ENCODE measurements at regions not wholly inside any gene's neighbourhood (a gene's known extent, or its start where the extent isn't known, plus 50 kb on each side); places are given as distances from the start of the nearest gene placed in this dataset.

DNA sequence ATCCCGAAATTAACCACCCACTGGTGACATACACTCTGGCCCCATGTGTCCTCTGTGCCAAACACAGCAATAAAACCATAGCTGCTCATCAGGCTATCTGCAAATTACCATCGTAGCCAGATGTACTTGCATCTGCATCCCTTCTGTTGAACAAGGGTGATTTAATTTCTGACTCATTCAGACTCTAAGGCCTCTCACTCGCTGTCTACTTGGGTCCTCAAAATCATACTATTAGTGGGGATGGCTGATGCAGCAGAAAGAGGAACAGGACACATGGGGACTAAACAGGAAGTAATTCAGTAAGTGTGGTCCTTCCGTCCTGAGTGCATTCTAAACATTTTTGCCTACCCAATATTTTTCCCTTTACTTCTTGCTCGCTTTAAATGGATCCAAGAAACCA, 2275.0 kb upstream of the PCDH20 start:
- no peaks in the 10 kb centered on the region for H3K9me1 ChIP-seq (replicated peaks; ENCODE audit: control insufficient read depth, extremely low read depth, insufficient read depth, low read length)
- dilution Hi-C loops (cut with MboI; ENCODE audit: extremely low pct_ligation_motif_present, low sequenced_read_pairs) (no loop called here), intact Hi-C loops (cut with micrococcal nuclease) (no loop called here)
- CTCF ChIA-PET: no interaction called here
- H3K36me3 ChIP-seq (ENCODE audit: control insufficient read depth in 2 of 2, extremely low read depth in 1 of 2, insufficient read depth in 2 of 2, low read length in 2 of 2): no peaks in the 10 kb centered on the region
- H3K9me3 ChIP-seq (replicated peaks; ENCODE audit: control insufficient read depth, insufficient read depth, low read length): no peaks in the 10 kb centered on the region
- H3K79me2 ChIP-seq (ENCODE audit: control insufficient read depth, insufficient read depth, low read length): no peaks in the 10 kb centered on the region
- no peaks in the 10 kb centered on the region for H4K20me1 ChIP-seq (replicated peaks; ENCODE audit: control insufficient read depth, extremely low read depth, insufficient read depth, low read length)
- H2AFZ ChIP-seq (ENCODE audit: low read depth, low read length): no peak overlapping the region
- BruUV-seq (replicated peaks): no TSS peak
- no peak overlapping the region for H3K4me2 ChIP-seq (ENCODE audit: insufficient read depth, low read length)
- H3K27me3 ChIP-seq (ENCODE audit: control insufficient read depth in 2 of 2, insufficient read depth in 2 of 2, low read length in 2 of 2): no peaks in the 10 kb centered on the region
- no peak overlapping the region for H3K4me3 ChIP-seq (replicated peaks in 1 of 3; ENCODE audit: insufficient read depth in 1 of 3, low read depth in 1 of 3, low read length in 3 of 3)
- no peaks in the 10 kb centered on the region for H3K4me1 ChIP-seq (ENCODE audit: control insufficient read depth, extremely low read depth, insufficient read depth, low read length)
- H3K9ac ChIP-seq (replicated peaks; ENCODE audit: extremely low read depth, insufficient read depth, low read length): no peak overlapping the region
- TF ChIP-seq, protein P1, sequence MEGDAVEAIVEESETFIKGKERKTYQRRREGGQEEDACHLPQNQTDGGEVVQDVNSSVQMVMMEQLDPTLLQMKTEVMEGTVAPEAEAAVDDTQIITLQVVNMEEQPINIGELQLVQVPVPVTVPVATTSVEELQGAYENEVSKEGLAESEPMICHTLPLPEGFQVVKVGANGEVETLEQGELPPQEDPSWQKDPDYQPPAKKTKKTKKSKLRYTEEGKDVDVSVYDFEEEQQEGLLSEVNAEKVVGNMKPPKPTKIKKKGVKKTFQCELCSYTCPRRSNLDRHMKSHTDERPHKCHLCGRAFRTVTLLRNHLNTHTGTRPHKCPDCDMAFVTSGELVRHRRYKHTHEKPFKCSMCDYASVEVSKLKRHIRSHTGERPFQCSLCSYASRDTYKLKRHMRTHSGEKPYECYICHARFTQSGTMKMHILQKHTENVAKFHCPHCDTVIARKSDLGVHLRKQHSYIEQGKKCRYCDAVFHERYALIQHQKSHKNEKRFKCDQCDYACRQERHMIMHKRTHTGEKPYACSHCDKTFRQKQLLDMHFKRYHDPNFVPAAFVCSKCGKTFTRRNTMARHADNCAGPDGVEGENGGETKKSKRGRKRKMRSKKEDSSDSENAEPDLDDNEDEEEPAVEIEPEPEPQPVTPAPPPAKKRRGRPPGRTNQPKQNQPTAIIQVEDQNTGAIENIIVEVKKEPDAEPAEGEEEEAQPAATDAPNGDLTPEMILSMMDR (IDR thresholded peaks at IDR 0.05; ENCODE audit: extremely low read depth in 1 of 2, insufficient read depth in 1 of 2, low read depth in 1 of 2, low read length in 2 of 2): no peak
- TF ChIP-seq GATA2 (IDR thresholded peaks at IDR 0.05; ENCODE audit: insufficient read depth, insufficient read length, low read depth, low read length) (no peak), FOS (IDR thresholded peaks at IDR 0.05; ENCODE audit: borderline replicate concordance, insufficient read depth, low read length) (no peak), JUN (IDR thresholded peaks at IDR 0.05; ENCODE audit: borderline replicate concordance, insufficient read depth, insufficient read length, low read depth) (no peak), EZH2 (IDR thresholded peaks at IDR 0.05; ENCODE audit: borderline replicate concordance, low read depth, low read length, severe bottlenecking) (no peak), POLR2AphosphoS5 (IDR thresholded peaks at IDR 0.05; ENCODE audit: insufficient read depth, low read depth, low read length) (no peak), POLR2A (IDR thresholded peaks at IDR 0.05; ENCODE audit: low read depth, low read length) (no peak), MYC (IDR thresholded peaks at IDR 0.05; ENCODE audit: low read depth, low read length) (no peak)
- TF ChIP-seq, protein P2, sequence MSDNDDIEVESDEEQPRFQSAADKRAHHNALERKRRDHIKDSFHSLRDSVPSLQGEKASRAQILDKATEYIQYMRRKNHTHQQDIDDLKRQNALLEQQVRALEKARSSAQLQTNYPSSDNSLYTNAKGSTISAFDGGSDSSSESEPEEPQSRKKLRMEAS (IDR thresholded peaks at IDR 0.05; ENCODE audit: insufficient read depth, insufficient read length): no peak
- H3K27ac ChIP-seq (ENCODE audit: insufficient read depth, low read depth, low read length): no peak overlapping the region
- FAIRE-seq (no peak), DNase-seq (ENCODE audit: low read depth, low spot score) (no peak)
- POLR2A ChIA-PET: no interaction called here

Measured in endothelial cell of umbilical vein (primary cell).